Pulmonary artery endothelial cell (primary cell): ENCODE measurements at regions not wholly inside any gene's neighbourhood (a gene's known extent, or its start where the extent isn't known, plus 50 kb on each side); places are given as distances from the start of the nearest gene placed in this dataset.

Experiments used
- DNase-seq: peaks from one replicate; pipeline ENCODE4 v3.0.0-alpha.2; 2011; ENCODE audit warnings: low read depth, low spot score

DNA sequence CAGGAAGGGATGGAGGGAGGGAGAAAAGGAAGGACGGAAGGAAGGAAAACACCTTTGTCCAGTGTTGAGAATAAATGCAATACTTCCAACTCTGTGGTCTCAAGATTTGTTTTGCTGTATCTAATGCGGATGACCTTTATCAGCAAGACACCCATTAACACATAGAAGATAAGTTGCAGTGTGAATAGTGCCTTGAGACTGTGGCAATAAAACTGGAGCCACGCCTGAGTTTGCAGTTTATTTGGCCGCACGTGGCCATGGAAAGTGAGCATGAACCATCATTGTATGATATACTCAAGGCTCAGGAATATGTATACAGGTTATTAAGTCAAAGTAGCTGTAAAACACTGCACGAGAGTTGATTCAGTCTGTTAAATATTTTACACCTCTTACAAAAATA, 113.6 kb upstream of the EEA1 start:
- no peak for DNase-seq

DNA sequence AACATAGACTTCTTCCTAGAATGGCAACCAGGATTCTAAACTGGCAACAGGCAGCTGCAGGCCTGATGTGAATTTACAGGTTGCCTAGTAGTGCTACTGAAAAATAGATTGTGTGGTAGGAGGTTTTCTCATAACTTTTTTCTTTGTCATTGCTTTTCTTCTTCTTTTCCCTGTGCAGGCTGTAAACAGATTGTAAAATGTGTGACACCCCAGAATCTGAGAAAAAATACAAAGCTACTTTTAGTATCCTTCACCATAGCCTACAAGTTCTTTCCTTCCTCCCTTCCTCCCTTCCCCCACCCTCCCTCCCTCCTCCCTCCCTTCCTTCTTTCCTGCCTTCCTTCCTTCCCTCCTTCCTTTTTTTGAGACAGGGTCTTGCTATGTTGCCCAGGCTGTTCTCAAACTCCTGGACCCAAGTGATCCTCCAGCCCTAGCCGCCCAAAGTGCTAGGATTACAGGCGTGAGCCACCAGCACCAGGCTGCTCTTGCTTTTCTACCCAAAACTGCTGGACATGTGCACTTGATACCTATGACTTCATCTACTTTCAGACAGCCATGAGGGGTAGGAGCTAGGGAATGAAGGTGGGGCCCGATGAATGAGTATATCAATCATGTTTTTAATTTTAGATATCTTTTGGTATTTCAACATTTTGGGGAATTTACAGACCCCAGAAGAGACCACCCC, 114.2 kb upstream of the EEA1 start:
- DNase-seq: no peak

DNA sequence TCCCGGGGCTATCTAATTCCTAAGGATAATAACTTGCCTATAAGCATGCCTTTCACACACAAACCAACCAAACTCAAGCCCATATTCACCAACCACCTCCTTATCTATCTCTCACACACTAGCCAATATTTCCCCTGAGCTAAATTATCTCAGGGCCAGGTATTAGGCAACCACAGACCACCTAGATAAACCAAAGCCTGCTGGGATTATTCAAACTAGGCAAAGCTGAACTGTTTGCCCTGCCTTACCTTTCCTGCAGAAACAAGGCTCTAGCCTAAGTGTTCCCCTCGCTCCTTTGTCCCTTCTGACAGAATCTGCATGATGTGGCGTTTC, 114.7 kb upstream of the EEA1 start:
- no peak for DNase-seq

DNA sequence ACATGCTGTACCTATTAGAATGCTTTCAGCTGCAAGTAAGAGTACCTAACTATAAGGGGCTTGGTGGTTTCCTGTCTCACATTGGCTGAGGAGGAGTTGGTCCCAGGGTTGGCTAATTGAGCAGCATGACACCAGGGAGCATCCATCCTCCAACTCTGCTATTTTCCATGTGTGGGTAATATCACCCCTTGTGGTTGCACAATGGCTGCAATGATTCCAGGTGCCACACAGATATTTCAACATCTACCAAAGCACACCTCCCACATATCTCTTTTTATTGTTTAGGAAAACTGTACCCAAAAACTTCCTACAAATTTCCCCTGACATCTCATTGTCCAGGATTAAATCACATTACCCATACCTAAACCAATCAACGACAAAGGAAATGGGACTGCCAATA, 118.0 kb upstream of the EEA1 start:
- no peak for DNase-seq

DNA sequence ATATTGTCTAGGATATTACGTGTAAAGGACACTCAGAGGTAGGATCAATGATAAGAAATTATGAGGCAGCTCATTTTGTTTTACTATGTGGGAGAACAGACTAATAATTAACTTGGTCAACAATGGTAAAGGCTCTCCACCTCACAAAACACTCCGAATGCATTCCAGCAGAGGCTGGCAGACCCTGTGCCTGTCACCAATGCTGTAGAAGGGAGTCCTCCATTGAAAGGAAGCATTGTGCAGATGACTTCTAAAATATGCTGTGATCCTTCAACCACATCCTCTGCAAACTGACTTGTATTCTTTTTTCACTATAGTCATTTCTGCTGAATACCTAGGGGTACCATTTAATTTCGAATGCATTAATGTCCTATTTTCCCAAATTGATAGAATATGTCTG, 119.6 kb upstream of the EEA1 start:
- no peak for DNase-seq

DNA sequence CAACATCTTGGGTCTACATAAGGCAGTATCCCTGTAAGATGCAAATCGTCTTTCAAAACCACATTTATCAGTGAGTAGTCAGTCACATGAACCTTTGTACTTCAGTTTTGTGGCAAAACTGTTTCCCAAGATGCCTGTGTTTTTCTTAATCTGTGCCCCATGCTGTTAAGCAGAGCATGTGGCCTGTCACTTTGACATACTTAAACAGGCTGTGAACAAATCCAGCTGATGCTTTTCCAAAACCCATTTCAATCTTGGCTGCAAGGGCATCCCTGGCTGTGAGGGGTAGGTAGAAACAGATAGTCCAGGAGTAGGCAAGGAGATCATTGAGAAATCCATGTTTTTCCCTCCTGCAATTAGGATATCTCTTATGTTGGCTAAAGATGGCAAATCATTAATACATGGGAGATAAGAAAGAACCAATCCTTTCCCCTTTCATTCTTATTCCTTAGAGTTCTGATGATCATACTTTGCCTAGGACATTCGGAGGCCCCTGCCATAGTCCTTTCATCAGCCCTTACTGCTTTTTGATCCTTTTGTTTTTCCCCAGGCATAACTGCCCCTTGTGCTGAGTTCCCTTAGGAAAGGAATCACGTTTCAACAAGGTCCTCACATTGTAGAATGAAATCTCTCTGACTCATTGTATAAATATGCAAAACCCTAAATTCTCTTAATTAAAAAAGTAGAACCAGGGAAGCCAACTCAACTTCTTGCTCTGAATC, 121.1 kb upstream of the EEA1 start:
- DNase-seq: no peak

DNA sequence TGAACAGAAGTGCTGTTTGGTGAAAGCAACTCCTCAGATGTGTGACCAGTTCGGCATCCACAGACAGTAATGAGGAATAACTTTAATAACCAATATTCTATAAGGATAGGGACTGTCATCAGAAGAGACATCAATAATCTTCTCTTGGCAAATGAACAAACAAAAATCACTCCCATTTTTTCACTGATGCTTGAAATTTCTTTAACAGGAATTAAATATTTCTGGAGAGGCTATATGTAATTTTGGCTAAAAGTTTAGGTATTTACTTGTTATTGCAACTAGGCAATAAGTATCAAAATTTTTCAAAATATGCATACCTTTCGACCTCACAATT, 121.6 kb upstream of the EEA1 start:
- DNase-seq: no peak

DNA sequence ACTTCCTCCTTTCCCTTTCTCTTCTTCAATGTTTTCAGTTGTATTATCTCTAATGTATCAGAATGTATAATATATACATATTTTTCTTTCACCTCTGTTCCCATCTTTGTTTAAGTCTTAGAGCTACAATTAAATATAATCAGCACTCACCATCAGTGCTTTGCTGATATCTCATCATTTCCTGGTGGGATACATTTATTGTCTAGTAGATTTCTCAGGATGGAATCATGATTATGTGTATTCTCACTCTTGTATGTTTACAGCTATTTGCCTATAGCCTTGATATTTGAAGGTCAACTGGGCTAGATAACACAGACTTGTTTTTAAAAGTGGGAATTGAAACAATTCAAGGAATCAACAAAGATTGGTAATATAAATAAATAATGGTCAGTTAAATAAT, 124.9 kb upstream of the EEA1 start:
- no peak for DNase-seq

DNA sequence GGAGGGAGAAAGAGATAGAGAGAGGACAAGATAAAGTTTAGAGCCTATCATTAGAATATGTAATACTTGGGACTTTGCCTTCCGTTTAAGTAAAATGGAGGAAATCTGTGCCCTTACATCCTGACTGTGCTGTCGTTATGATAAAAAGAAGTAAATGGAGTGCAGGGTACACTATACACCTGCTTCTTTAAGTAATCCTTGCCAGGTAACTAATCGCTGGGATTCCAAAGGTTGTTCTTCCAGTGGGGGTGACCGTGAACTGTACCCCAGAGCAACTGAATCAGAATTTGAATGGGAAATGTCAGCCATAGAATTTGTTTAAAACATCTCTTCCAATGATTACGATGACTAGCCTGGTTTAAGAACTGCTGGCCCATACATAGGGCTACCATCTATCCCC, 126.1 kb upstream of the EEA1 start:
- DNase-seq: no peak

DNA sequence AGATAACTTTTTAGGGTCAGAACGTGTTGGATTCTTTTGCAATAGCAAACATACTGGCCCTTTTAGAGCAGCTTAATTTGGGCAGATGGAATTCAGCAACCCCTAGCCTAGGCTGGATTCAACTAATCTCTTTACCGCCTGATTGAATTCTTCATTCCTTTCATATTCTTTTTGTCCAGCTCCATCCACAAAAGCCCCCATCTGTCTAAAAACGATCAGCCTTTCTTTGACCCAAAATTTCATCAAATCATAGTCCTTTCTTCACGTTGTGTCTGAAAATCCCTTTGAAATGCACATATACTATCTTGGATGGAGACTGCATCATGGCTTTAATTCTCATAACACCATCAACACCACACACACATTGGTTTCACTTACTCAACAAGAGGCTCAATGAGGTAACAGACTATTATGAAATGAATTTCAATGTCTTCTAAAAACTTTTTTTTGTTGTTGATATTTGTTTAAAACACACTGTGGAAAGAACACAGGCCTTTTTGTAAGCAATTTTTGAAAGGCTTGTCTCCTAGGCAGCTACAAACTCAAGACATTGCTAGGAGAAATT, 128.0 kb upstream of the EEA1 start:
- DNase-seq: no peak

DNA sequence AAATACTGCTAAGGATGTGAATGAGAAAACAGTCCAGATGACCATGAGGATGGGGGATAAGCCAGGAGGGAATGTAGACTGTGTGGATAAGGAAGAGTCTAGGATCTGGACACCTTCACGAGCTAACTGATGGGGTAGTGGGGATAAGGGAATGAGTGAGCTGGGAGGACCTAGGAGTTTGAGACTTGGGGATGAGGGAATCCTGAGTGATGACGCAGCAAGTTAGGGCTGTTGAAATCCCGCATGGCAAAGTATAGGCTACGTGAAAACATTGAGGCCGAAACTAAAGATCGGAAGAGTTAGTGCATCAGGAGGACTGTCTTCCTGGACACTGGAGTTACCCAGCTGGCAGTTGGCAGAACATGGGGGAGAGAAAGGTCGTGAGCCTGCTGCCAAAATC, 129.2 kb upstream of the EEA1 start:
- no peak for DNase-seq

DNA sequence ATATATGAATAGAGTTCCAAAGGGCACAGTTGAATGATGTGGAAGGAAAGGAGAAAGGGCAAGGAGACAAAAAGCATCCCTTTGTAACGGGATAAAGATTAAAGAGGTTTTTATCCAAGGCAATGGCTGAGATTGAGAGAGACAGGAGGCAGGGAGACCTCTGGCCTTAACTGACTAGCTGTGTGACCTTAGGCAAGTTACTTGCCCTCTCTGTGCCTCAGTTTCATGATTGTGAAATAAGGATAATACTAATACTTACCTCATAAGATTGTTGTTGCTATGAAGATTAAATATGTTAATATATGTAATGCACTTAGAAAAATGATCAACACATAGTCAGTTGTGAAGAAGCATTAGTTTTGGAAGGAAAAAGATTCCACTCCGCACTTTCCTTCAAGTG, 130.2 kb upstream of the EEA1 start:
- no peak for DNase-seq

DNA sequence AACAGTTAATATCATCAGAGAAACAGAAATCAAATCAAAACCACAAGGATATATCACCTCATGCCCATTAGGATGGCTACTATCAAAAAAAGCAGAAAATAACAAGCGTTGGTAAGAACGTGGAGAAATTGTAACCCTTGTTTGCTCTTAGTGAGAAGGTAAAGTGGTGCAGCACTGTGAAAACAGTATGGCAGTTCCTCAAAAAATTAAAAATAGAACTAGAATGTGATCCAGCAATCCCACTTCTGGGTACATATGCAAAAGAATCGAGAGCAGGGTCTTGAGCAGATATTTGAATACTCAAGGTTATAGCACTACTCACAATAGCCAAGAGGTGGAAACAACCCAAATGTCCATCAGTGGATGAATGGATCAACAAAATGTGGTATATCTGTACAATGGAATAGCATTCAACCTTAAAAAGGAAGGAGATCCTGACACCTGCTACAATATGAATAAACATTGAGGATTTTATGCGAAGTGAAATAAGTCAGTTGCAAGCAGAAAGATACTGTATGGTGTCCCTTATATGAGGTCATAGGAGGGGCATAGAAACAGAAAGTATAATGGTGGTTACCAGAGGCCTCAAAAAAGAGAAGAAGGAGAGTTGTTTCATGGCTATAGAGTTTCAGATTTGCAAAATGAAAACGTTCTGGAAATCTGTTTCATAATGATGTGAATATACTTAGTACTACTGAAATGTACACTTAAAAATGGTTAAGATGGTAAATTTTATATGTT, 131.0 kb upstream of the EEA1 start:
- DNase-seq: no peak

DNA sequence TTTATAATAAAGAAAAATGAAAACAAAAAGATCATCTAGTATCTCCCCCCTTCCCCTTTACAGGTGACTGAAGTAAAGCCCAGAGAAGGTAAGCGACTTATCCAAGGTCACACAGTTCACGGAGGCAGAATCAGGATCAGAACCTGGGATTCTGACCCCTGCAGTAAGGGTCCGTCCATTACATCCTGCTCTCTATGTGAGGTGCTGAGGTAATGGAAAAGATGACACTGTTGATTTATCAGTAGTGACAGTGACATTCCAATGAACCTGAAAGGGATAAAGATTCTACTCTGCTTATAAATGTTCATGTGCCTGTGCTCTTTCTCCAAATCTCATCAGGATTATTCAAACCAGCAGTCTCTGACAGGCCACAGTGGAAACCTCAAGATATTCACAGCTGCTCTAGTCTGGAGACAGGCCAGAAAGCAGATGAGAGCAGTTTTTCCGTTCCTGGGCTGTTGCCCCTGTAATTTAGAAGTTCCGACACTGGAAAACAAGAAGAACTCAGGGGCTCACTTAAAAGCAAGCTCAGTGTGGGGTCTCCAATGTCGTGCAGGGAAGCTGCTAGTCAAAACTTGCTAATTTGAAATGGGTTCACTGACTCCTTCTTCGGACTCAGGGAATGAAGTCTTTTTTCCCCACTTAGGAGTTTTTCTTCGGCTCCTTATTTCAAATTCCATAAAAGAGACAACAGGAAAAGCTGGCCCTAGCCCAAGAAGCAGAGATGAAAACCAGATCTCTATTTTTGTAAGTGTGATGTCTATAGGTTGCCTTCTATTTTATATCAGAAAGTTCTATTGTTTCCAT, 131.8 kb upstream of the EEA1 start:
- no peak for DNase-seq

DNA sequence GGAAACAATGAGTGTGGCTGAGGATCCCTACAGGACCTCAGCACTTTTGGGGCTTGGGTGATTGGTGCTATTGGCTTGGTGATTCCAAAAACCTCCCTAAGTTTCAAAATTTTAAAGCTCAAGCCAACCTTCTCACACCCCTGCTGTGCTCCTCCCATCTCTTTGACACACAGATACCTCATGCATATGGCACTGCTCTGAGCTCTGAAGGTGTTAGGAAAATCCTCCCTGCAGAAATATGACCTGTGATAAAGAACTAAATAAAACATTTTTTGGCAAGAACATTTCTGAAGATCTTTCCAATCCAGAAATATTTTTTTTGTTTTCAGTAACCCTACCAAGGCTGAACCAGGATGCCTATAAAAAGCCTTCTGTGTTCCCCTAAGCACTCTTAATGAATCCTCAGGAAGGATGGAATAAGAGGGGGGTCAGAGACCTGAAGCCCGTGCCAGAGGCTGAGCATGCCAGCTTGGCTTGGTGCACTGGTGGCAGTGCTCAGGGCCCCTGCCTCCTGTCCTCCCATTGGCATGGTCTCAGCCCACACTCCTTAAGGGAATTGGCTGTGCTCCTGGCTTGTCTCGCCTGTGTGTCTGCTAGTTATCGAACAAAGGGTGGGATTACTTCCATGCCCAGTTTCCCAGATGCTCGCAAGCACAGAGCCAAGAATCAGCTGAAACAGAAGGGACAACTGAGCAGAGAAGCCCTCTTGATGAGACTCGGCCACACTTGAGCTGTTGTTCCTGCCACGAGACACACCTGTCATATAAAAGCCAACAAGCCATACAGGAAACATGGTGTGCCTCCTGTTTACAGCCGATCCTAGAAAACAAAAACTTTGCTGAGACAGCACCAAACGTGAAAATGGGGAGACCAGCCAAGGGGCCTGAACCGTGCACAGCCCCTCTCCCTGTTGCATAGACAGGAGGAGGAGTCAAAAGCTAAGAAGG, 132.7 kb upstream of the EEA1 start:
- DNase-seq: no peak

DNA sequence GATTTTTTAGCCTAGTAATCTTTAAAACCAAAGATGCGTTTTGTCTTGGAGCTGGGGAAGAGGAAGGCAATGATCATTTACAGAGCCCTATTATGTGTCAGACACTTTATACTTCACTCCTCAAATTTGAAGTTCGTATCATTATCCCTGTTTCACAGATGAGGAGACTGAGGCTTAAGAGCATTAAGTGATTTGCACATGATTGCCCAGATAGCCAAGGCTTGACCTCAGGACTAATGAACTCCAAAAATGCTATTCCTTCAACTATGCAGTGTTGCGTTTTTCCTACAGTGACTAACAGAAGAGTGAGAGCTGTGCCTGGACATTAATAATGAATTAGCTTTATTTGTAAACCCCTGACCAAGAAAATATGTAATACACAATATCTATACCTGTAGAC, 136.8 kb upstream of the EEA1 start:
- no peak for DNase-seq

DNA sequence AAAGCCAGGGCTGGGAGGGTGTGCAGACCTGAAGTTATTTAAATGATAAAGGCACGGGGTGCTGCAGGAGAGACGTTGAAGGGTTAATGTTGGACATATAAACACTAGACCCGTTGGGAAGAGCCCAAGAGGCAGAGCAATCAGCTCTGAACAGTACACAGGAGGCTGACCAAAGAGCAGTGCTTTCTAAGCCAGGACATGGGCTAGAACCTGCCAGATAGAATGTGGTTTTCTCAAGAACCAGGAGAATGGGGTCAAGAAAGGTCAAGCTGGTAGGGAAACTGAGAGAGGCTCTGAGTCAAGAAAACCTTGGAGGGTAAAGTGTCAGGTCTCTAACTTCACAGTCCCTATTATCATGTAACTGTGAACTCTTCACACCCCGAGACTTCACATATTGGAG, 143.2 kb upstream of the EEA1 start:
- no peak for DNase-seq

DNA sequence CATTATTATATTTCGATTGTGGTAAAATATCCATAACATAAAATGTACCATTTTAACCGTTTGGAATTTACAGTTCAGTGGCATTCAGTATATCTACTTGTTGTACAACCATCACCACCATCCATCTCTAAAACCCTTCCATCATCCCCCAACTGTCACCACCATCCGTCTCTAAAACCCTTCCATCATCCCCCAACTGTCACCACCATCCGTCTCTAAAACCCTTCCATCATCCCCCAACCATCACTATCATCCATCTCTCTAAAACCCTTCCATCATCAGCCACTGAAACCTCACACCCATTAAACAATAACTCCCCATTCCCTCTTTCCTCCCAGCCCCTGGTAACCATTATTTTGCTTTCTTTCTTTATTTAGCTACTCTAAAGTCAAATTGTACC, 144.2 kb upstream of the EEA1 start:
- DNase-seq: no peak

DNA sequence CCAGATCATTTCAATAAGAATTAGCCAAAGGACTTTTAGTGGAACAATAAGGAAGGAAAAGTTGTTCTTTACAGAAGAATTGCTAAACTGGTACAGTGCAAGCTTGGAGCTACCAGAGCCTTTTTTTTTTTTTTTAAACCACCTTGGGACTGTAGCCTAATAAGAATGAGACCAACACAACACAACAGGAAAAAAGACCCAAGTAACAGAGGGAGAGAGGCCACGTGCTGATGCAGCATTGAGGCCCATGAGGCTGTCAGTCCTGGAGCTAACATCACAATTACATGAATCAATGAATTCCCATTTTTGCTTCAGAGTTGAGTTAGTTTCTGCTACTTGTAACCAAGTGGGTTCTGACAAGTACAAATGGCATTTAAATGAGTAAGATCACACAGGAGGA, 149.0 kb upstream of the EEA1 start:
- DNase-seq: no peak

DNA sequence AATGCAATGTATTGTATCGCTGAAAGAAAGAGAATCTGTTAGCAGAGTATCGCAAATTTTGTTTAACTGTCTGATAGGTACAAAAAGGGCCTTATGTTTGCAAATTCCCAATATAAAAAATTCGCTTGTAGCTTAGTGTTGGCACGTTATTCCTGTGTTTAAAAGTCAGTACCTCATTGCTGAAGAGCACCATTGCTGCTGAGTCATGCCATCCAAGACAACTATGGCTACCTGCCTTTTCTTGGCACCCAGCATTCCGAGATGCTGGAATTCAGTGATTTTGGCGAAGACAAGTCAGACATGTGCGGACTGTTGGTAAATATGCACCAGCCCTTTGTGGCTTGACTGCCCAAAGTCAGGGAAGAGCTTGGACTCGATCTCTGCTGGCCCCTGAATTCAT, 149.5 kb upstream of the EEA1 start:
- no peak for DNase-seq

DNA sequence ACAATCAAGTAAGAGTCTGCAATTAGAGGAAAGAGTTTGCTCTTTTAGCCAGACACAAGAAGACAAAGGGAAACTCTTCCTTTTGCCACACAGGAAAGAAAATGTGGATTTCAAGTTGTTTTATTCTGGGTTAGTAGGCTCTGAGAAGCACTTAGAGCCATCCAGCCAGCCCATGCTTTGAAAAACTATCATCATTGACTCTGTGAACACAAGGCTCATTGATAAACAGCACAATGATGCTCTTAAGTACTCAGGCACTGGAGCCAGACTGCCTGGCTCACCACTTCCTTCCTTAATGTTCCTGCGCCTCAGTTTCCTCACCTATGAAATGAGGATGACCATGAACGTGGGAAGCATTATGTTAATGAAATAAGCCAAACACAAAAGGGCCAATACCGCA, 150.2 kb upstream of the EEA1 start:
- DNase-seq: no peak
